ENCODE measurements at regions not wholly inside any gene's neighbourhood (a gene's known extent, or its start where the extent isn't known, plus 50 kb on each side); places are given as distances from the start of the nearest gene placed in this dataset.

- TF ChIP-seq CTCF (IDR thresholded peaks at IDR 0.05) (no peak), POLR2A (IDR thresholded peaks at IDR 0.05) (no peak)
Measured at GRCh38 chr12:31859232-31859977, 99.8 kb upstream of the RESF1 start.
